Stomach (tissue), 8 donors: ENCODE measurements at regions not wholly inside any gene's neighbourhood (a gene's known extent, or its start where the extent isn't known, plus 50 kb on each side); places are given as distances from the start of the nearest gene placed in this dataset.

Experiments
- DNase-seq, 2 donors: peaks; one replicate each; pipeline versions ENCODE4 v3.0.0 to v3.0.0-alpha.2; 2013 to 2019
- H3K27ac ChIP-seq, 5 donors: fragments of 200-600 bp in 4 of 5; sonication (generic) in 4 of 5; one replicate each; pipeline ENCODE4 v1.5.1; 2013 to 2019; ENCODE audit warnings: mild to moderate bottlenecking in 1 of 5, moderate library complexity in 1 of 5
- H3K27me3 ChIP-seq, 3 donors: fragments of 200-600 bp; sonication (generic); one replicate each; pipeline ENCODE4 v1.5.1; 2017 to 2019; ENCODE audit warnings: mixed run types in 1 of 3
- H3K36me3 ChIP-seq, 4 donors: fragments of 200-600 bp; sonication (generic); 1 replicate in 3 of 4; 2 replicates in 1 of 4; pipeline ENCODE4 v1.5.1; 2016 to 2019
- H3K4me1 ChIP-seq, 4 donors: fragments of 200-600 bp; sonication (generic); one replicate each; pipeline ENCODE4 v1.5.1; 2016 to 2019
- H3K4me3 ChIP-seq, 4 donors: fragments of 200-600 bp; sonication (generic) in 3 of 4; one replicate each; pipeline ENCODE4 v1.5.1; 2016 to 2019; ENCODE audit warnings: mild to moderate bottlenecking in 1 of 4
- H3K9me3 ChIP-seq, 4 donors: fragments of 200-600 bp; sonication (generic); one replicate each; pipeline ENCODE4 v1.5.1; 2016 to 2019
- CTCF ChIP-seq, 7 experiments: fragments of 450-650 bp in 4 of 7; fragments of 200-600 bp in 3 of 7; sonication (generic) in 3 of 7; IDR thresholded peaks; one replicate each; pipeline ENCODE4 v1.5.1; 2016 to 2019; ENCODE audit warnings: antibody characterized with exemption in 7 of 7, control low read depth in 2 of 7, mild to moderate bottlenecking in 1 of 7
- EP300 ChIP-seq: sonication (generic); formaldehyde crosslinking; IDR thresholded peaks from one replicate; pipeline ENCODE4 v1.6.1; 2017; ENCODE audit warnings: antibody characterized with exemption
- POLR2A ChIP-seq, 4 donors: fragments of 450-650 bp; IDR thresholded peaks; one replicate each; pipeline ENCODE4 v1.6.1; 2016; ENCODE audit warnings: antibody characterized with exemption in 4 of 4, control low read depth in 2 of 4, mild to moderate bottlenecking in 1 of 4, moderate library complexity in 1 of 4
- POLR2AphosphoS5 ChIP-seq, 3 donors: sonication (generic); formaldehyde crosslinking; IDR thresholded peaks; one replicate each; pipeline ENCODE4 v1.6.1; 2016; ENCODE audit warnings: antibody characterized with exemption in 3 of 3
- whole genome bisulfite sequencing, 5 donors: extraction: QIAGEN DNeasy Blood & Tissue Kit in 3 of 5; methylation state at CpG; one replicate each; pipeline versions ENCODE4 v1.1.5 to v1.1.7; 2013 to 2018; 5-methylcytosine and 5-hydroxymethylcytosine counted together
- intact Hi-C: fragments of 100-400 bp; cut with DNase I; formaldehyde crosslinking; loops from one replicate; pipeline ENCODE4 v1.15.1; 2023; ENCODE audit warnings: low total_unique reads
- donor health status: healthy with polysubstance abuse.
- donor health status: Bipolar disorder and iron deficiency.
- donor health status: healthy.

- H3K27ac ChIP-seq, result no peak overlapping the region
- H3K27me3 ChIP-seq, result no peaks in the 10 kb centered on the region
- intact Hi-C loops, result no loop called here
- no peak for TF ChIP-seq EP300
- no peak for TF ChIP-seq CTCF (IDR thresholded peaks at IDR 0.05)
- TF ChIP-seq POLR2A (IDR thresholded peaks at IDR 0.05), result no peak
- TF ChIP-seq POLR2AphosphoS5 (IDR thresholded peaks at IDR 0.05), result no peak
- DNase-seq, result no peak
- no peaks in the 10 kb centered on the region for H3K4me1 ChIP-seq
- 84 to 92% (median 88%) methylated on average over 2 of the region's 2 CpGs for WGBS, 5 donors
- no peak overlapping the region for H3K4me3 ChIP-seq
- H3K36me3 ChIP-seq, result no peaks in the 10 kb centered on the region
- no peaks in the 10 kb centered on the region for H3K9me3 ChIP-seq
Measured at GRCh38 chr4:20302336-20302735, 50.6 kb downstream of the SLIT2 start.

- 19 to 48% (median 40%) methylated on average over 2 of the region's 2 CpGs for WGBS, 5 donors
- Histone ChIP-seq H3K36me3 (no peaks in the 10 kb centered on the region), H3K27ac (no peak overlapping the region), H3K4me3 (no peak overlapping the region), H3K27me3 (no peaks in the 10 kb centered on the region), H3K9me3 (no peaks in the 10 kb centered on the region), H3K4me1 (no peaks in the 10 kb centered on the region)
- intact Hi-C loops, result no loop called here
- TF ChIP-seq CTCF (IDR thresholded peaks at IDR 0.05), result no peak
- no peak for TF ChIP-seq POLR2AphosphoS5 (IDR thresholded peaks at IDR 0.05)
- TF ChIP-seq EP300, result no peak
- no peak for TF ChIP-seq POLR2A (IDR thresholded peaks at IDR 0.05)
- peak in 1 of 2 donors; percentile 22 for DNase-seq
Measured at GRCh38 chr4:20305976-20306375, 54.3 kb downstream of the SLIT2 start.

- Histone ChIP-seq H3K4me1 (no peaks in the 10 kb centered on the region), H3K4me3 (no peak overlapping the region), H3K36me3 (no peaks in the 10 kb centered on the region), H3K27me3 (no peaks in the 10 kb centered on the region), H3K9me3 (no peaks in the 10 kb centered on the region), H3K27ac (no peak overlapping the region)
- TF ChIP-seq CTCF (IDR thresholded peaks at IDR 0.05) (no peak), EP300 (no peak), POLR2A (IDR thresholded peaks at IDR 0.05) (no peak), POLR2AphosphoS5 (IDR thresholded peaks at IDR 0.05) (no peak)
- 81 to 85% (median 85%) methylated on average over 2 of the region's 2 CpGs for WGBS, 5 donors
- intact Hi-C loops, result no loop called here
- DNase-seq, result no peak
Measured at GRCh38 chr4:20311856-20312255, 60.2 kb downstream of the SLIT2 start.

- peak in 1 of 2 donors; percentile 37 for DNase-seq
- Histone ChIP-seq H3K27me3 (no peaks in the 10 kb centered on the region), H3K4me1 (peaks cover 0 to 9% (median under 1%) of the 10 kb centered on the region in 4 donors), H3K27ac (no peak overlapping the region), H3K4me3 (no peak overlapping the region), H3K9me3 (no peaks in the 10 kb centered on the region), H3K36me3 (no peaks in the 10 kb centered on the region)
- TF ChIP-seq POLR2A (IDR thresholded peaks at IDR 0.05) (no peak), CTCF (IDR thresholded peaks at IDR 0.05) (no peak), EP300 (no peak)
- intact Hi-C loops, result no loop called here
- WGBS, 5 donors, result 53 to 57% (median 55%) methylated on average over 12 of the region's 12 CpGs
Measured at GRCh38 chr4:20313237-20314030, 61.7 kb downstream of the SLIT2 start.
